IMR-90 (cell line): ENCODE measurements at regions not wholly inside any gene's neighbourhood (a gene's known extent, or its start where the extent isn't known, plus 50 kb on each side); places are given as distances from the start of the nearest gene placed in this dataset.

Experiments
- ATAC-seq: fragments of 200-7000 bp; cut with Tn5 transposase; 2 replicates; pipeline ENCODE4 v1.9.1; 2020; ENCODE audit warnings: low read depth, mild to moderate bottlenecking, moderate library complexity
- BruUV-seq: library from RNA; stranded (reverse); fragments of 400-500 nt; replicated peaks from 2 replicates; lab custom pipeline; 2021; lab: Mats Ljungman, UMichigan
- CTCF ChIA-PET: fragments of 300-600 bp; formaldehyde crosslinking; extraction: SDS; loops from one replicate; lab custom pipeline; 2021; ENCODE audit warnings: antibody characterized with exemption; lab: Yijun Ruan, JAX
- POLR2A ChIA-PET: fragments of 300-600 bp; sonication (Branson Sonifier 250); formaldehyde crosslinking; loops from one replicate; lab custom pipeline; 2022; ENCODE audit warnings: antibody characterized with exemption; ENCODE audit not compliant: unreplicated experiment; lab: Charles Lee
- DNase-seq: peaks from one replicate; pipeline ENCODE4 v3.0.0; 2013
- H2AFZ ChIP-seq: replicated peaks from 2 replicates; pipeline ENCODE3; 2013; ENCODE audit warnings: low read length, mild to moderate bottlenecking; ENCODE audit not compliant: poor library complexity
- H2AK5ac ChIP-seq: 2 replicates; pipeline ENCODE4 v1.6.1; 2013; ENCODE audit warnings: low read depth, low read length, inconsistent platforms
- H2AK9ac ChIP-seq: replicated peaks from 2 replicates; pipeline ENCODE3; 2013; ENCODE audit warnings: mild to moderate bottlenecking, low read depth, low read length, moderate library complexity; ENCODE audit not compliant: poor library complexity
- H2BK120ac ChIP-seq: 2 replicates; pipeline ENCODE4 v1.6.1; 2013; ENCODE audit warnings: low read depth, low read length, inconsistent platforms
- H2BK15ac ChIP-seq: 3 replicates; pipeline ENCODE4 v1.6.1; 2013; ENCODE audit warnings: low read depth, low read length, inconsistent platforms
- H2BK20ac ChIP-seq: 2 replicates; pipeline ENCODE4 v1.6.1; 2013; ENCODE audit warnings: low read depth, mild to moderate bottlenecking, inconsistent platforms, low read length, moderate library complexity
- H2BK5ac ChIP-seq: 2 replicates; pipeline ENCODE4 v1.6.1; 2013; ENCODE audit warnings: mild to moderate bottlenecking, low read depth, low read length, inconsistent platforms; ENCODE audit not compliant: poor library complexity, severe bottlenecking
- H3K14ac ChIP-seq: replicated peaks from 2 replicates; pipeline ENCODE4 v1.6.1; 2013; ENCODE audit warnings: low read depth, low read length, inconsistent platforms
- H3K18ac ChIP-seq: 2 replicates; pipeline ENCODE4 v1.6.1; 2013; ENCODE audit warnings: low read depth, low read length, control low read depth
- H3K23ac ChIP-seq: 2 replicates; pipeline ENCODE4 v1.6.1; 2013; ENCODE audit warnings: low read depth, low read length, inconsistent platforms
- H3K27ac ChIP-seq: 2 replicates; pipeline ENCODE4 v1.5.1; 2013; ENCODE audit warnings: mild to moderate bottlenecking, control low read depth, low read length; ENCODE audit not compliant: insufficient read depth
- H3K27me3 ChIP-seq: 2 replicates; pipeline ENCODE4 v1.6.1; 2013; ENCODE audit warnings: low read length; ENCODE audit not compliant: control insufficient read depth, insufficient read depth
- H3K36me3 ChIP-seq: 2 replicates; pipeline ENCODE4 v1.6.1; 2013; ENCODE audit warnings: low read length, mixed read lengths; ENCODE audit not compliant: control insufficient read depth, insufficient read depth
- H3K4ac ChIP-seq: 2 replicates; pipeline ENCODE4 v1.6.1; 2013; ENCODE audit warnings: low read depth, low read length, inconsistent platforms
- H3K4me1 ChIP-seq: 2 replicates; pipeline ENCODE4 v1.6.1; 2013; ENCODE audit warnings: low read length, mixed read lengths; ENCODE audit not compliant: control insufficient read depth, insufficient read depth
- H3K4me2 ChIP-seq: 2 replicates; pipeline ENCODE4 v1.6.1; 2013; ENCODE audit warnings: low read depth, mild to moderate bottlenecking, control low read depth, low read length, moderate library complexity
- H3K4me3 ChIP-seq: 2 replicates; pipeline ENCODE4 v1.5.1; 2013; ENCODE audit warnings: low read depth, mild to moderate bottlenecking, control low read depth, low read length, moderate library complexity; ENCODE audit not compliant: insufficient read depth
- H3K56ac ChIP-seq: 2 replicates; pipeline ENCODE4 v1.6.1; 2013; ENCODE audit warnings: low read length, inconsistent platforms; ENCODE audit not compliant: insufficient read depth; ENCODE audit errors: extremely low read depth
- H3K79me1 ChIP-seq, 2 experiments: 2 replicates each; pipeline ENCODE4 v1.6.1; 2013; ENCODE audit warnings: low read length in 2 of 2, inconsistent platforms in 1 of 2, low read depth in 1 of 2
- H3K9ac ChIP-seq: 2 replicates; pipeline ENCODE4 v1.6.1; 2013; ENCODE audit warnings: low read depth, low read length, control low read depth
- H3K9me1 ChIP-seq: 2 replicates; pipeline ENCODE4 v1.6.1; 2013; ENCODE audit warnings: low read length, inconsistent platforms; ENCODE audit not compliant: insufficient read depth
- H3K9me3 ChIP-seq: 2 replicates; pipeline ENCODE4 v1.6.1; 2013; ENCODE audit warnings: low read length; ENCODE audit not compliant: control insufficient read depth, insufficient read depth
- H4K20me1 ChIP-seq: 2 replicates; pipeline ENCODE4 v1.6.1; 2013; ENCODE audit warnings: low read length, inconsistent platforms; ENCODE audit not compliant: insufficient read depth
- H4K5ac ChIP-seq: 2 replicates; pipeline ENCODE4 v1.6.1; 2013; ENCODE audit warnings: mild to moderate bottlenecking, low read depth, low read length, control low read depth
- H4K8ac ChIP-seq, 2 experiments: 2 replicates each; pipeline ENCODE4 v1.6.1; 2013; ENCODE audit warnings: low read depth in 2 of 2, low read length in 2 of 2, control low read depth in 1 of 2, inconsistent platforms in 1 of 2
- H4K91ac ChIP-seq: 2 replicates; pipeline ENCODE4 v1.6.1; 2013; ENCODE audit warnings: low read depth, low read length, inconsistent platforms; ENCODE audit not compliant: insufficient read depth
- FOS ChIP-seq: fragments of 150-350 bp; IDR thresholded peaks from 2 replicates; pipeline ENCODE4 v1.6.1; 2016; ENCODE audit warnings: low read depth, low read length
- RCOR1 ChIP-seq: IDR thresholded peaks from 2 replicates; pipeline ENCODE4 v1.6.1; 2012; ENCODE audit warnings: mild to moderate bottlenecking, low read length, improper control_type of control experiment; ENCODE audit not compliant: insufficient replicate concordance
- RFX5 ChIP-seq: IDR thresholded peaks from 2 replicates; pipeline ENCODE4 v1.8.0; 2012; ENCODE audit warnings: low read depth, mild to moderate bottlenecking, low read length, moderate library complexity
- WGBS, 2 experiments: methylation state at CpG; one replicate each; pipeline versions ENCODE4 v1.1.5 to v1.1.7; 2013; ENCODE audit warnings: missing lambda C conversion rate in 2 of 2; ENCODE audit not compliant: insufficient read length in 1 of 2; ENCODE audit errors: extremely low coverage in 2 of 2; 5-methylcytosine and 5-hydroxymethylcytosine counted together
- dilution Hi-C: fragments of 300-500 bp; cut with HindIII; formaldehyde crosslinking; loops from one replicate; pipeline ENCODE4 v1.14.3; 2018; ENCODE audit warnings: low sequenced_read_pairs; ENCODE audit not compliant: unreplicated experiment
- in situ Hi-C: fragments of 300-500 bp; cut with MboI; formaldehyde crosslinking; loops from 3 replicates; pipeline ENCODE4 v1.14.3; 2019; ENCODE audit warnings: low sequenced_read_pairs, inconsistent platforms, mixed read lengths
- intact Hi-C: fragments of 100-400 bp; cut with micrococcal nuclease; formaldehyde crosslinking; loops from 2 replicates; pipeline ENCODE4 v1.10.0; 2022
- TF ChIP-seq, protein P1 (sequence below): conservative IDR thresholded peaks from 2 replicates; pipeline ENCODE4 v1.5.1; 2012; ENCODE audit warnings: mild to moderate bottlenecking, low read depth, low read length, improper control_type of control experiment

DNA sequence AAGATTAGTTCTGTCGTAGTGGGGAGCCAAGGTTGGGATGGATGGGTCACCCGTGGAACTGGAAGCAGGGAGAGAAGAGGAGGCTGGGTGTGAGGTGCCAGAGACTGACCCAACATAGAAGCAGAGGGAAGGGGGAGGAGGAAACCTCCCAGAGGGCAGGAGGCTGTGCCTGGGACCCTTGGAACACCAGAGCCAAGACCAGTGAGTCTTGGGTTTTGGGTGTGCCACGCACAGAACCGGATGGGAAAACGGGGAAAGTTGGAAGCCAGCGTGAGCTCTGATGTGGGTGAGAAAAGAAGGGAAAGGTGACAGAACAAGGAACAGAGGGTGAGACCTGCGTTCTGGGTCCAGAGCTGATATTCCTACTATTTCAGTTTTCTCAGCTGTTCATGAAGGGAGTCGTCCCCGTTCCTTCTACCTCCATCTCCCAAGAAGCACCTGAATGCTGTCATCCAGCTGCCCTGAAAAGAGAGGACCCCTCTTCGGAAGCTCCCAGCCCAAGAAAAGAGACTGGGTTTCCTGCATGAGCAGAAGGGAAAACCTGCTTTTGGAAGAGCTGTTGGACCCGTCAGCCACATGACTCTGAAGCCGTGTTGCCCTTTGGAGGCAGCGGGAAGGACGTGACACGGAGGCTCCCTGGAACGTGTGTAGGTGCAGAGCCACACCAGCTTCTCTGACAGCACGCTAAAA lies 250.1 kb downstream of the NDUFA10 start:
- H3K9me3 ChIP-seq, result peaks cover 47% of the 10 kb centered on the region
- in situ Hi-C loops (no loop called here), dilution Hi-C loops (no loop called here), intact Hi-C loops (no loop called here)
- no peak overlapping the region for H3K9ac ChIP-seq
- H3K27me3 ChIP-seq, result no peaks in the 10 kb centered on the region
- H2BK20ac ChIP-seq, result no peak overlapping the region
- no peak overlapping the region for H3K27ac ChIP-seq
- POLR2A ChIA-PET, result no interaction called here
- H3K23ac ChIP-seq, result no peak overlapping the region
- H3K4me1 ChIP-seq, result no peaks in the 10 kb centered on the region
- no peak overlapping the region for H3K18ac ChIP-seq
- no peaks in the 10 kb centered on the region for H3K36me3 ChIP-seq
- no peak overlapping the region for H3K4me3 ChIP-seq
- H3K56ac ChIP-seq, result no peak overlapping the region
- no peaks in the 10 kb centered on the region for H3K79me1 ChIP-seq
- no peak overlapping the region for H2AFZ ChIP-seq
- H3K9me1 ChIP-seq, result no peaks in the 10 kb centered on the region
- ATAC-seq (no peak), DNase-seq (no peak)
- no peak overlapping the region for H2AK9ac ChIP-seq
- no peak overlapping the region for H4K91ac ChIP-seq
- H2BK5ac ChIP-seq, result no peak overlapping the region
- no peaks in the 10 kb centered on the region for H4K20me1 ChIP-seq
- no TSS peak for BruUV-seq
- TF ChIP-seq RFX5, result no peak
- TF ChIP-seq FOS, result no peak
- TF ChIP-seq, protein P1, sequence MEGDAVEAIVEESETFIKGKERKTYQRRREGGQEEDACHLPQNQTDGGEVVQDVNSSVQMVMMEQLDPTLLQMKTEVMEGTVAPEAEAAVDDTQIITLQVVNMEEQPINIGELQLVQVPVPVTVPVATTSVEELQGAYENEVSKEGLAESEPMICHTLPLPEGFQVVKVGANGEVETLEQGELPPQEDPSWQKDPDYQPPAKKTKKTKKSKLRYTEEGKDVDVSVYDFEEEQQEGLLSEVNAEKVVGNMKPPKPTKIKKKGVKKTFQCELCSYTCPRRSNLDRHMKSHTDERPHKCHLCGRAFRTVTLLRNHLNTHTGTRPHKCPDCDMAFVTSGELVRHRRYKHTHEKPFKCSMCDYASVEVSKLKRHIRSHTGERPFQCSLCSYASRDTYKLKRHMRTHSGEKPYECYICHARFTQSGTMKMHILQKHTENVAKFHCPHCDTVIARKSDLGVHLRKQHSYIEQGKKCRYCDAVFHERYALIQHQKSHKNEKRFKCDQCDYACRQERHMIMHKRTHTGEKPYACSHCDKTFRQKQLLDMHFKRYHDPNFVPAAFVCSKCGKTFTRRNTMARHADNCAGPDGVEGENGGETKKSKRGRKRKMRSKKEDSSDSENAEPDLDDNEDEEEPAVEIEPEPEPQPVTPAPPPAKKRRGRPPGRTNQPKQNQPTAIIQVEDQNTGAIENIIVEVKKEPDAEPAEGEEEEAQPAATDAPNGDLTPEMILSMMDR, result no peak
- TF ChIP-seq RCOR1, result no peak
- no peak overlapping the region for H4K8ac ChIP-seq
- H2AK5ac ChIP-seq, result no peak overlapping the region
- 68% methylated on average over 8 of the region's 17 CpGs; no CpG with 5 or more reads in 1 of the 2 experiments for WGBS, 2 experiments
- H2BK120ac ChIP-seq, result no peak overlapping the region
- CTCF ChIA-PET, result no interaction called here
- H3K14ac ChIP-seq, result no peak overlapping the region
- H2BK15ac ChIP-seq, result no peak overlapping the region
- H3K4me2 ChIP-seq, result no peak overlapping the region
- no peak overlapping the region for H4K5ac ChIP-seq
- H3K4ac ChIP-seq, result no peak overlapping the region
